Smooth muscle cell (in vitro differentiated cells): ENCODE measurements at regions not wholly inside any gene's neighbourhood (a gene's known extent, or its start where the extent isn't known, plus 50 kb on each side); places are given as distances from the start of the nearest gene placed in this dataset.

Experiments
- DNase-seq: peaks from one replicate; lab custom pipeline; 2025; ENCODE audit not compliant: unreplicated experiment; lab: John Stamatoyannopoulos, UW
- H2AFZ ChIP-seq: fragments of 200-600 bp; sonication (generic); 2 replicates; pipeline ENCODE4 v1.6.0; 2016; ENCODE audit warnings: antibody characterized with exemption, low read depth, mild to moderate bottlenecking
- H3F3A ChIP-seq: fragments of 200-600 bp; sonication (generic); 2 replicates; pipeline ENCODE4 v1.6.0; 2017; ENCODE audit warnings: antibody characterized with exemption, low read depth
- H3K27ac ChIP-seq: fragments of 200-600 bp; sonication (generic); 2 replicates; pipeline ENCODE4 v1.5.1; 2016; ENCODE audit warnings: low read depth, mild to moderate bottlenecking
- H3K27me3 ChIP-seq: fragments of 200-600 bp; sonication (generic); 2 replicates; pipeline ENCODE4 v1.6.1; 2016; ENCODE audit warnings: low read depth, mild to moderate bottlenecking
- H3K36me3 ChIP-seq: fragments of 200-600 bp; sonication (generic); 2 replicates; pipeline ENCODE4 v1.5.1; 2016; ENCODE audit warnings: low read depth
- H3K4me1 ChIP-seq: fragments of 200-600 bp; sonication (generic); 2 replicates; pipeline ENCODE4 v1.5.1; 2016; ENCODE audit warnings: low read depth
- H3K4me2 ChIP-seq: fragments of 200-600 bp; sonication (generic); 2 replicates; pipeline ENCODE4 v1.6.0; 2016; ENCODE audit warnings: mild to moderate bottlenecking
- H3K4me3 ChIP-seq: fragments of 200-600 bp; sonication (generic); 2 replicates; pipeline ENCODE4 v1.5.1; 2016; ENCODE audit warnings: mild to moderate bottlenecking
- H3K79me2 ChIP-seq: fragments of 200-600 bp; sonication (generic); 2 replicates; pipeline ENCODE4 v1.6.0; 2016; ENCODE audit warnings: low read depth, mild to moderate bottlenecking
- H3K9ac ChIP-seq: fragments of 200-600 bp; sonication (generic); 2 replicates; pipeline ENCODE4 v1.6.0; 2016; ENCODE audit warnings: low read depth
- H3K9me3 ChIP-seq: fragments of 200-600 bp; sonication (generic); replicated peaks from 2 replicates; pipeline ENCODE4 v1.5.1; 2016; ENCODE audit warnings: low read depth
- H4K20me1 ChIP-seq: fragments of 200-600 bp; sonication (generic); 2 replicates; pipeline ENCODE4 v1.6.0; 2016; ENCODE audit warnings: low read depth
- CTCF ChIP-seq: fragments of 200-600 bp; sonication (generic); IDR thresholded peaks from 2 replicates; pipeline ENCODE4 v1.5.1; 2017; ENCODE audit warnings: borderline replicate concordance, mild to moderate bottlenecking, antibody characterized with exemption; ENCODE audit not compliant: insufficient read depth, poor library complexity, severe bottlenecking
- WGBS: methylation state at CpG from one replicate; pipeline ENCODE4 v1.1.7; 2016; ENCODE audit warnings: low lambda C conversion rate; 5-methylcytosine and 5-hydroxymethylcytosine counted together

DNA sequence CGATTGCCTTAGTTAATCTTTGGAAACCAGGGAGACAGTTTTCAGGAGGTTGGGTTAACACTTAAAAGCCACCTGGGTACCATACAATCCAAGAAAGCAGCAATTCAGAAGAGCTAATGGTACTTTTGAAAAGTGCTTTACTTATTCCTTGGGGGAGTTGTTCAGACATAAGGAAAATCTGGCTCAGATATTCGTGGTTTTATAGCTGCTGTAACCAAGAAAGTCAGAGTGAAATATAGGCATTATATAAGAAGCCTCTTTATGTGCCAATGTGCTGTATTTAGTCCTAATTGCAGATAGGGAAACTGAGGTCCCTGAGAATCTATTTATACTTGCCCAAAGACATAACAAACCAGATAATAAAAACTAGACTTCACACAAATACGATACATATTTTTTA lies 387.5 kb downstream of the COG6 start:
- H4K20me1 ChIP-seq, result no peaks in the 10 kb centered on the region
- TF ChIP-seq CTCF, result no peak
- no peaks in the 10 kb centered on the region for H3K79me2 ChIP-seq
- H3K9me3 ChIP-seq, result no peaks in the 10 kb centered on the region
- H3F3A ChIP-seq, result no peaks in the 10 kb centered on the region
- no peak overlapping the region for H3K4me3 ChIP-seq
- no peak overlapping the region for H3K9ac ChIP-seq
- WGBS, result 89% methylated on average over 3 of the region's 3 CpGs
- no peaks in the 10 kb centered on the region for H3K27me3 ChIP-seq
- no peak overlapping the region for H2AFZ ChIP-seq
- no peaks in the 10 kb centered on the region for H3K4me1 ChIP-seq
- no peak overlapping the region for H3K27ac ChIP-seq
- H3K36me3 ChIP-seq, result no peaks in the 10 kb centered on the region
- DNase-seq, result no peak
- H3K4me2 ChIP-seq, result no peak overlapping the region

DNA sequence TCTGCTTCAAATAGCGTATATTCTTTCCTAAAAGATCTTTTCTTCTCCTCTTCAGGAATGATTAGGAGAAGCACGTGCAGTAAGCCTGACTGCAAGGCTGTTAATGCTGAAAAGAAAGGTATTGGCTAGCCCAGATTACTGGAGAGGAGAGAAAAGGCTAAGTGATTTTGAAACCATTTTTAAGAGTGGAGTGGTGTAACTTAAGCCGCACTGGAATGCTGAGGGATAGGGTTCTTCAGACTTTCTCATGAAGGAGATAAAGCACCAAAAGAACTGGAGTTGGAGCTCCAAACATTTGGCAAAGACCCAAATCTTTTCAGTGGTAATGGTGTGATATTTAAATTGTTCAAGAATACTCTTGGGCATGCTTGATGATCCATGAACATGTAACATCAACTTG lies 388.3 kb downstream of the COG6 start:
- H3K9ac ChIP-seq, result no peak overlapping the region
- peak overlapping the region; percentile 31 for H2AFZ ChIP-seq
- no peak for DNase-seq
- no peaks in the 10 kb centered on the region for H4K20me1 ChIP-seq
- H3K4me2 ChIP-seq, result peak overlapping the region; percentile 2
- 75% methylated on average over 3 of the region's 3 CpGs for WGBS
- no peak for TF ChIP-seq CTCF
- no peak overlapping the region for H3K4me3 ChIP-seq
- H3K79me2 ChIP-seq, result no peaks in the 10 kb centered on the region
- no peaks in the 10 kb centered on the region for H3K27me3 ChIP-seq
- no peaks in the 10 kb centered on the region for H3K9me3 ChIP-seq
- H3K4me1 ChIP-seq, result no peaks in the 10 kb centered on the region
- H3K36me3 ChIP-seq, result no peaks in the 10 kb centered on the region
- H3F3A ChIP-seq, result no peaks in the 10 kb centered on the region
- H3K27ac ChIP-seq, result no peak overlapping the region

DNA sequence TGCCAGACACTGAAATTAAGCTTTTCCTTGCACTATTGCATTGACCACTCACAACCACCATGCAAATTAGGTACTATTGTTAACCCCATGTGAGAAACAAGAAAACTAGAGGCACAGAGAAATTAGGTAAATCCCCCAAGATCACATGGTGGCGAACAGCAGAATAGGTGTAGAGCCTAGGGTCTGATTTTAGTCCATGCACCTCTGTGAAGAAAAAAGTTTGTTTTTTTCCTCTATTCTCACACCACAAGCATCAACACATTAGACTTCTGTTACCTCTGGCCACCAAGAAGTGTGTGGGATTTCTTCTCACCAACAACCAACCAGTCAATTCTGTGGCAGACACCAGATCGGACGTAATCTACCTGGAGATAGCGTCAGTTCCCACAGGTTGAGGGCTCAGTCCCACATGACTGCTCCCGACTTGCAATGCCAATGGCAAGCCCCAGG lies 391.9 kb downstream of the COG6 start:
- H3K27ac ChIP-seq, result no peak overlapping the region
- DNase-seq, result no peak
- no peak overlapping the region for H3K4me2 ChIP-seq
- H4K20me1 ChIP-seq, result no peaks in the 10 kb centered on the region
- no peaks in the 10 kb centered on the region for H3F3A ChIP-seq
- H3K4me1 ChIP-seq, result no peaks in the 10 kb centered on the region
- no peak overlapping the region for H2AFZ ChIP-seq
- no peaks in the 10 kb centered on the region for H3K79me2 ChIP-seq
- no peak overlapping the region for H3K4me3 ChIP-seq
- no peaks in the 10 kb centered on the region for H3K36me3 ChIP-seq
- H3K9me3 ChIP-seq, result no peaks in the 10 kb centered on the region
- no peak overlapping the region for H3K9ac ChIP-seq
- no peak for TF ChIP-seq CTCF
- WGBS, result 95% methylated on average over 5 of the region's 5 CpGs
- no peaks in the 10 kb centered on the region for H3K27me3 ChIP-seq

DNA sequence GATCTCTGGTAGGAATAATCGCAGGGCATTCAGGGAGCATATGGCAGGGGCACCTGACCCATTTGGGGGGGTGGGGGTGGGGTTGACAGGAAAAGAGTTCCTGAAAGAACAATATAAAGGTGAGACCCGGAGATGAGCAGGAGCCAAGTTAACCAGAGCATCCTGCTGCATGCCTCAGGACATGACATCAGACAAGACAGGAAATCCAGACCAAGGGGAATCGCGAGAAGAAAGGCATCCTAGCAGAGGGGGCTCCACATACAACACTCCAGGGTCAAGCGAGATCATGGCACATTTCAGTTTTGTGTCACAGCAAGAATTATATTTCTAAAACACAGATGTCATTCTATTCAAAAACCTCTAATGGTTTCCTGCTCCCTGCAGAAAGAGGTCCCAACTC lies 393.1 kb downstream of the COG6 start:
- Histone ChIP-seq H3K27me3 (no peaks in the 10 kb centered on the region), H4K20me1 (no peaks in the 10 kb centered on the region), H3K79me2 (no peaks in the 10 kb centered on the region), H3K27ac (no peak overlapping the region), H3K4me3 (no peak overlapping the region), H3K36me3 (no peaks in the 10 kb centered on the region), H3F3A (no peaks in the 10 kb centered on the region), H3K9ac (no peak overlapping the region), H3K4me2 (no peak overlapping the region), H3K9me3 (no peaks in the 10 kb centered on the region), H2AFZ (no peak overlapping the region), H3K4me1 (no peaks in the 10 kb centered on the region)
- DNase-seq, result no peak
- TF ChIP-seq CTCF, result no peak
- WGBS, result 85% methylated on average over 5 of the region's 5 CpGs
